ENCODE measurements at regions not wholly inside any gene's neighbourhood (a gene's known extent, or its start where the extent isn't known, plus 50 kb on each side); places are given as distances from the start of the nearest gene placed in this dataset.
A peak's percentile ranks its signal among the peaks of the same experiment; 100 is the strongest.
"Not testable (repeated sequence)": the region's sequence is repeated elsewhere in the genome, so short reads cannot be mapped to it uniquely, and the experiment has no call there.

GRCh38 chrY:16834151-16834550 lies 1045.9 kb downstream of the CDY2B start:
- no peak for TF ChIP-seq CTCF (IDR thresholded peaks at IDR 0.05; ENCODE audit: insufficient read depth, low read length, severe bottlenecking)
- DNase-seq (ENCODE audit: low read depth) (peak; percentile 1), FAIRE-seq (no peak)
- H3K4me3 ChIP-seq (ENCODE audit: low read depth, low read length), result no peak overlapping the region
- H3K36me3 ChIP-seq (ENCODE audit: control insufficient read depth, insufficient read depth, low read length), result no peaks in the 10 kb centered on the region
- H3K27me3 ChIP-seq (ENCODE audit: control insufficient read depth, insufficient read depth, low read length), result no peaks in the 10 kb centered on the region

- Histone ChIP-seq H3K4me3 (ENCODE audit: low read depth, low read length) (no peak overlapping the region), H3K36me3 (ENCODE audit: control insufficient read depth, insufficient read depth, low read length) (no peaks in the 10 kb centered on the region), H3K27me3 (ENCODE audit: control insufficient read depth, insufficient read depth, low read length) (no peaks in the 10 kb centered on the region)
- DNase-seq (ENCODE audit: low read depth) (no peak), FAIRE-seq (no peak)
- no peak for TF ChIP-seq CTCF (IDR thresholded peaks at IDR 0.05; ENCODE audit: insufficient read depth, low read length, severe bottlenecking)
Measured at GRCh38 chrY:16831766-16832165, 1048.3 kb downstream of the CDY2B start.

- not testable (repeated sequence) for H3K27me3 ChIP-seq (ENCODE audit: control insufficient read depth, insufficient read depth, low read length); H3K36me3 ChIP-seq (ENCODE audit: control insufficient read depth, insufficient read depth, low read length); DNase-seq (ENCODE audit: low read depth); FAIRE-seq; H3K4me3 ChIP-seq (ENCODE audit: low read depth, low read length)
Measured at GRCh38 chrY:16831364-16831763, 1048.7 kb downstream of the CDY2B start.

- Histone ChIP-seq H3K36me3 (ENCODE audit: control insufficient read depth, insufficient read depth, low read length) (no peaks in the 10 kb centered on the region), H3K27me3 (ENCODE audit: control insufficient read depth, insufficient read depth, low read length) (no peaks in the 10 kb centered on the region), H3K4me3 (ENCODE audit: low read depth, low read length) (no peak overlapping the region)
- no peak for TF ChIP-seq CTCF (IDR thresholded peaks at IDR 0.05; ENCODE audit: insufficient read depth, low read length, severe bottlenecking)
- DNase-seq (ENCODE audit: low read depth) (no peak), FAIRE-seq (no peak)
Measured at GRCh38 chrY:16807713-16808112, 1072.3 kb downstream of the CDY2B start.
